KOPT-K1 (cell line): ENCODE measurements at regions not wholly inside any gene's neighbourhood (a gene's known extent, or its start where the extent isn't known, plus 50 kb on each side); places are given as distances from the start of the nearest gene placed in this dataset.
"Not testable (repeated sequence)": the region's sequence is repeated elsewhere in the genome, so short reads cannot be mapped to it uniquely, and the experiment has no call there.

Source experiments
- H3K27ac ChIP-seq: fragments of 200-600 bp; sonication (generic); 2 replicates; pipeline ENCODE4 v1.5.1; 2016; ENCODE audit warnings: antibody characterized with exemption, mild to moderate bottlenecking, low read depth, low read length; ENCODE audit not compliant: poor library complexity, severe bottlenecking
- H3K36me3 ChIP-seq: fragments of 200-600 bp; sonication (generic); 2 replicates; pipeline ENCODE4 v1.5.1; 2017; ENCODE audit warnings: antibody characterized with exemption, mild to moderate bottlenecking, low read length, moderate library complexity; ENCODE audit not compliant: insufficient read depth
- H3K9me3 ChIP-seq: fragments of 200-600 bp; sonication (generic); 2 replicates; pipeline ENCODE4 v1.5.1; 2017; ENCODE audit warnings: antibody characterized with exemption, low read length, mild to moderate bottlenecking; ENCODE audit not compliant: insufficient read depth, poor library complexity, severe bottlenecking

- Histone ChIP-seq H3K27ac (no peak overlapping the region), H3K9me3 (no peaks in the 10 kb centered on the region), H3K36me3 (no peaks in the 10 kb centered on the region)
Observed at GRCh38 chr2:195238826-195239225, 418.2 kb upstream of the SLC39A10 start.

GRCh38 chr2:195238379-195238778 lies 418.6 kb upstream of the SLC39A10 start:
- Histone ChIP-seq H3K27ac (no peak overlapping the region), H3K9me3 (no peaks in the 10 kb centered on the region), H3K36me3 (no peaks in the 10 kb centered on the region)

- H3K9me3 ChIP-seq, H3K36me3 ChIP-seq, H3K27ac ChIP-seq: not testable (repeated sequence)
Observed at GRCh38 chr2:195228547-195228946, 428.5 kb upstream of the SLC39A10 start.

- H3K36me3 ChIP-seq = no peaks in the 10 kb centered on the region
- peak overlapping the region; percentile 60 for H3K27ac ChIP-seq
- H3K9me3 ChIP-seq = no peaks in the 10 kb centered on the region
Observed at GRCh38 chr2:195214072-195214471, 443.0 kb upstream of the SLC39A10 start.

- H3K9me3 ChIP-seq = no peaks in the 10 kb centered on the region
- H3K27ac ChIP-seq = no peak overlapping the region
- H3K36me3 ChIP-seq = no peaks in the 10 kb centered on the region
Observed at GRCh38 chr2:195212586-195212985, 444.4 kb upstream of the SLC39A10 start.

GRCh38 chr2:195202163-195202845 lies 454.7 kb upstream of the SLC39A10 start:
- H3K36me3 ChIP-seq = no peaks in the 10 kb centered on the region
- H3K9me3 ChIP-seq = no peaks in the 10 kb centered on the region
- peak overlapping the region; percentile 31 for H3K27ac ChIP-seq

- no peaks in the 10 kb centered on the region for H3K9me3 ChIP-seq
- H3K27ac ChIP-seq = no peak overlapping the region
- H3K36me3 ChIP-seq = no peaks in the 10 kb centered on the region
Observed at GRCh38 chr2:195199864-195200263, 457.2 kb upstream of the SLC39A10 start.

GRCh38 chr2:195181059-195181705 lies 475.8 kb upstream of the SLC39A10 start:
- Histone ChIP-seq H3K36me3 (no peaks in the 10 kb centered on the region), H3K27ac (no peak overlapping the region), H3K9me3 (no peaks in the 10 kb centered on the region)

GRCh38 chr2:195168369-195168768 lies 488.7 kb upstream of the SLC39A10 start:
- Histone ChIP-seq H3K36me3 (no peaks in the 10 kb centered on the region), H3K27ac (peak overlapping the region; percentile 31), H3K9me3 (peaks cover 12% of the 10 kb centered on the region)

- Histone ChIP-seq H3K9me3 (peaks cover 12% of the 10 kb centered on the region), H3K36me3 (no peaks in the 10 kb centered on the region), H3K27ac (no peak overlapping the region)
Observed at GRCh38 chr2:195164930-195165329, 492.1 kb upstream of the SLC39A10 start.

- Histone ChIP-seq H3K9me3 (peaks cover 12% of the 10 kb centered on the region), H3K27ac (no peak overlapping the region), H3K36me3 (no peaks in the 10 kb centered on the region)
Observed at GRCh38 chr2:195162918-195163317, 494.1 kb upstream of the SLC39A10 start.

- H3K9me3 ChIP-seq = peaks cover 5% of the 10 kb centered on the region
Observed at GRCh38 chr2:195162194-195162593, 494.8 kb upstream of the SLC39A10 start.

GRCh38 chr2:195160963-195161362 lies 496.1 kb upstream of the SLC39A10 start:
- peaks cover 5% of the 10 kb centered on the region for H3K9me3 ChIP-seq
- H3K36me3 ChIP-seq = no peaks in the 10 kb centered on the region
- no peak overlapping the region for H3K27ac ChIP-seq

More at GRCh38 chr2:195162194-195162593, 494.8 kb upstream of the SLC39A10 start:
- Histone ChIP-seq H3K36me3 (no peaks in the 10 kb centered on the region), H3K27ac (no peak overlapping the region)

- Histone ChIP-seq H3K36me3 (no peaks in the 10 kb centered on the region), H3K9me3 (peaks cover 5% of the 10 kb centered on the region), H3K27ac (no peak overlapping the region)
Observed at GRCh38 chr2:195151711-195152110, 505.3 kb upstream of the SLC39A10 start.

- H3K36me3 ChIP-seq = no peaks in the 10 kb centered on the region
Observed at GRCh38 chr2:195150819-195151218, 506.2 kb upstream of the SLC39A10 start.

GRCh38 chr2:195148004-195148403 lies 509.0 kb upstream of the SLC39A10 start:
- Histone ChIP-seq H3K9me3 (peaks cover 19% of the 10 kb centered on the region), H3K27ac (no peak overlapping the region), H3K36me3 (no peaks in the 10 kb centered on the region)

More at GRCh38 chr2:195150819-195151218, 506.2 kb upstream of the SLC39A10 start:
- H3K27ac ChIP-seq = no peak overlapping the region
- H3K9me3 ChIP-seq = no peaks in the 10 kb centered on the region
